Osteoblast (primary cell): ENCODE measurements at regions not wholly inside any gene's neighbourhood (a gene's known extent, or its start where the extent isn't known, plus 50 kb on each side); places are given as distances from the start of the nearest gene placed in this dataset.

ENCODE experiments used
- DNase-seq: peaks from one replicate; pipeline ENCODE4 v3.0.0; 2011; ENCODE audit warnings: low spot score, mixed read lengths; ENCODE audit not compliant: insufficient read length; ENCODE audit errors: missing footprints
- H2AFZ ChIP-seq: 2 replicates; pipeline ENCODE4 v1.6.0; 2011; ENCODE audit warnings: mild to moderate bottlenecking, low read length
- H3K27ac ChIP-seq: 2 replicates; pipeline ENCODE4 v1.5.1; 2011; ENCODE audit warnings: mild to moderate bottlenecking, low read depth, low read length, moderate library complexity
- H3K27me3 ChIP-seq: 2 replicates; pipeline ENCODE4 v1.6.0; 2012; ENCODE audit warnings: mild to moderate bottlenecking, control low read depth, inconsistent platforms, low read length, moderate library complexity; ENCODE audit not compliant: insufficient read depth
- H3K36me3 ChIP-seq: 2 replicates; pipeline ENCODE4 v1.5.1; 2011; ENCODE audit warnings: mild to moderate bottlenecking, low read length, control low read depth, moderate library complexity; ENCODE audit not compliant: insufficient read depth
- H3K4me1 ChIP-seq: 2 replicates; pipeline ENCODE4 v1.5.1; 2011; ENCODE audit warnings: mild to moderate bottlenecking, low read length, control low read depth, moderate library complexity; ENCODE audit not compliant: insufficient read depth
- H3K4me2 ChIP-seq: 2 replicates; pipeline ENCODE4 v1.6.0; 2011; ENCODE audit warnings: mild to moderate bottlenecking, low read length; ENCODE audit not compliant: insufficient read depth
- H3K4me3 ChIP-seq: fragments of 200-600 bp; sonication (generic); 3 replicates; pipeline ENCODE4 v1.5.1; 2012; ENCODE audit warnings: mild to moderate bottlenecking, low read length, inconsistent platforms; ENCODE audit not compliant: insufficient read depth
- H3K79me2 ChIP-seq: 2 replicates; pipeline ENCODE4 v1.6.0; 2012; ENCODE audit warnings: mild to moderate bottlenecking, low read length, control low read depth, inconsistent platforms; ENCODE audit not compliant: insufficient read depth
- H3K9me3 ChIP-seq: 2 replicates; pipeline ENCODE4 v1.5.1; 2011; ENCODE audit warnings: low read depth, low read length, control low read depth
- H4K20me1 ChIP-seq: 2 replicates; pipeline ENCODE4 v1.6.0; 2012; ENCODE audit warnings: mild to moderate bottlenecking, low read length, control low read depth; ENCODE audit not compliant: insufficient read depth
- TF ChIP-seq, protein P1 (sequence below): IDR thresholded peaks from 2 replicates; pipeline ENCODE4 v1.5.1; 2011; ENCODE audit warnings: mild to moderate bottlenecking, low read depth, low read length, moderate library complexity; ENCODE audit errors: extremely low read depth

DNA sequence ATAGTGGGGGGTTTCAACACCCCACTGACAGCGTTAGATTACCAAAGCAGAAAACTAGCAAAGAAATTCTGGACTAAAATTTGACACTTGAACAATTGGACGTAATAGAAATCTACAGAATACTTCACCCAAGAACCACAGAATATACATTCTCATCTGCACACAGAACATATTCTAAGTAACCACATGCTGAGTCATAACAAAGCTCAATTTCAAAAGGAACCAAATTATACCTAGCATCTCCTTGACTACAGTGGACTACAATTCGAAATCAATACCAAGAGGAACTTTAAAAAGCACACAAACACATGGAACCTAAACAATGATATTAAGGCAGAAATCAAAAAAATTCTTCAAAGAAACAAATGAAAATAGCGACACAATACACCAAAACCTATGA, 871.6 kb upstream of the MDGA2 start:
- Histone ChIP-seq H3K4me2 (no peak overlapping the region), H2AFZ (no peak overlapping the region), H3K27me3 (no peaks in the 10 kb centered on the region), H4K20me1 (no peaks in the 10 kb centered on the region), H3K27ac (no peak overlapping the region), H3K36me3 (no peaks in the 10 kb centered on the region), H3K4me3 (no peak overlapping the region), H3K79me2 (no peaks in the 10 kb centered on the region), H3K9me3 (peaks cover 2% of the 10 kb centered on the region), H3K4me1 (no peaks in the 10 kb centered on the region)
- no peak for DNase-seq
- TF ChIP-seq, protein P1, sequence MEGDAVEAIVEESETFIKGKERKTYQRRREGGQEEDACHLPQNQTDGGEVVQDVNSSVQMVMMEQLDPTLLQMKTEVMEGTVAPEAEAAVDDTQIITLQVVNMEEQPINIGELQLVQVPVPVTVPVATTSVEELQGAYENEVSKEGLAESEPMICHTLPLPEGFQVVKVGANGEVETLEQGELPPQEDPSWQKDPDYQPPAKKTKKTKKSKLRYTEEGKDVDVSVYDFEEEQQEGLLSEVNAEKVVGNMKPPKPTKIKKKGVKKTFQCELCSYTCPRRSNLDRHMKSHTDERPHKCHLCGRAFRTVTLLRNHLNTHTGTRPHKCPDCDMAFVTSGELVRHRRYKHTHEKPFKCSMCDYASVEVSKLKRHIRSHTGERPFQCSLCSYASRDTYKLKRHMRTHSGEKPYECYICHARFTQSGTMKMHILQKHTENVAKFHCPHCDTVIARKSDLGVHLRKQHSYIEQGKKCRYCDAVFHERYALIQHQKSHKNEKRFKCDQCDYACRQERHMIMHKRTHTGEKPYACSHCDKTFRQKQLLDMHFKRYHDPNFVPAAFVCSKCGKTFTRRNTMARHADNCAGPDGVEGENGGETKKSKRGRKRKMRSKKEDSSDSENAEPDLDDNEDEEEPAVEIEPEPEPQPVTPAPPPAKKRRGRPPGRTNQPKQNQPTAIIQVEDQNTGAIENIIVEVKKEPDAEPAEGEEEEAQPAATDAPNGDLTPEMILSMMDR: no peak

DNA sequence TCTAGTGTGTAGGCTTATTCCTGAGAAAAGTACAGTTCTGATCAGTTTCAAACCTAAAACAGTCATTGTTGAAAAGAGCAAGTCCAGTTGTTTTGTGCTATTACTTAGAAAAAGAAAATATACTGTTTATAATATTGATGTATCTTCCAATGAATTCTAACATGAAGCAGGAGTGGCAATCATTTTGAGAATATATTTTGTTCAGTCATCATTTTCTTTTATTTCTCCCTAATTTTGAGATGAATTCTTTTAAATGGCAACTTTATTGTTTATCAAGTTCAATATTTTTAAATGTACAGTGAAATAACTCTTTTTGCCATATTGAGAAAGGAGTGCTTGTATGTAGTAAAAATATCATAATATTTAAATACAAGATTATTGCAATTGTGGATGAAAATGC, 862.2 kb upstream of the MDGA2 start:
- H3K4me1 ChIP-seq: no peaks in the 10 kb centered on the region

DNA sequence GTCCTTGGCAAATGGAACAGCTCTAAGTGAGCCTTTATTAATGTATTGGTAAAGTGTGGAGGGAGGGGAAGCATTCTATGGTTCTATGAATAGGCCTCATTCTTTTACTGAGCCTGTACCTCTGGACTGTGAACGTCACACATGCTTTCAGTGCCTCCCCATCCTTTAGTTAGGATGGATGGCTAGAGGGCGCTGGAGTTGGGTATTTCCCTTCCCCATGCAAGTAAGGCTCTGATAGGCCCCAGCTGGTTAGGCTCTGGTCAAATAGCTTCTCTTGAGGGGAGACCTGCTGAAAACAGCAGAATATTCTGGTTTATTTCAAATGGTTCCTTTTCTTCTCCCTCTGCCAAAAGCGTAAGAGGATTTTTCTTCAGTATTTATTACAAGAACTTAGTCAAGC, 860.9 kb upstream of the MDGA2 start:
- Histone ChIP-seq H3K79me2 (no peaks in the 10 kb centered on the region), H3K4me1 (no peaks in the 10 kb centered on the region), H4K20me1 (no peaks in the 10 kb centered on the region), H2AFZ (no peak overlapping the region), H3K9me3 (no peaks in the 10 kb centered on the region), H3K4me2 (no peak overlapping the region), H3K27ac (no peak overlapping the region), H3K36me3 (no peaks in the 10 kb centered on the region), H3K27me3 (no peaks in the 10 kb centered on the region), H3K4me3 (no peak overlapping the region)
- no peak for DNase-seq
- TF ChIP-seq, protein P1: no peak

More for the DNA sequence above, 862.2 kb upstream of the MDGA2 start:
- no peak overlapping the region for H3K4me2 ChIP-seq
- no peaks in the 10 kb centered on the region for H3K27me3 ChIP-seq
- no peak overlapping the region for H3K4me3 ChIP-seq
- no peaks in the 10 kb centered on the region for H3K79me2 ChIP-seq
- H2AFZ ChIP-seq: no peak overlapping the region
- no peak overlapping the region for H3K27ac ChIP-seq
- H3K9me3 ChIP-seq: no peaks in the 10 kb centered on the region
- DNase-seq: no peak
- TF ChIP-seq, protein P1: no peak
- no peaks in the 10 kb centered on the region for H4K20me1 ChIP-seq
- H3K36me3 ChIP-seq: no peaks in the 10 kb centered on the region

DNA sequence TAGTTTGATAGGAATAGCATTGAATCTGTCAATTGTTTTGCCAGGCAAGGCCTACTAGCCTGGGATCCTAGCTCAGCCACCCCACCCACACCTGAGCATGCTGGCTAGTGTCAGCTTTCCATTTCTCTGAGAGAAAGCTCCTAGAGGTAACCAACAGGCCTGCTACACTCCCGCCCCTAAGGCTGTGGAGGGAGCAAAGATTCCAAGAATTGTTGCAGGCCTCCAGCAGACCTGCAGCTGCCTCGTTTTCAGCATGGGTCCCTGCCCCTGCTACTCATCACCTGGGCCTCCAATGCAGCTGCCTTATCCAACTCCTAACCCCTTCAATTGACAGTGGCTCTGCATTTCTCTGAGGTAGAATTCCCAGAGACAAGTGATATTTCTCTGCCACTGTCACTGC, 852.4 kb upstream of the MDGA2 start:
- Histone ChIP-seq H3K4me1 (no peaks in the 10 kb centered on the region), H3K27ac (no peak overlapping the region), H3K36me3 (no peaks in the 10 kb centered on the region), H3K4me3 (no peak overlapping the region), H2AFZ (no peak overlapping the region), H3K4me2 (no peak overlapping the region), H4K20me1 (no peaks in the 10 kb centered on the region), H3K79me2 (no peaks in the 10 kb centered on the region), H3K9me3 (peaks cover 2% of the 10 kb centered on the region), H3K27me3 (no peaks in the 10 kb centered on the region)
- TF ChIP-seq, protein P1: no peak
- DNase-seq: no peak
